H1 (cell line): ENCODE measurements at regions not wholly inside any gene's neighbourhood (a gene's known extent, or its start where the extent isn't known, plus 50 kb on each side); places are given as distances from the start of the nearest gene placed in this dataset.

ENCODE experiments used
- CHD7 ChIP-seq: fragments of 300-600 bp; sonication (generic); IDR thresholded peaks from 2 replicates; pipeline ENCODE4 v1.7.1; 2012; ENCODE audit warnings: low read length, moderate library complexity, mild to moderate bottlenecking, inconsistent platforms; ENCODE audit not compliant: insufficient replicate concordance
- HDAC6 ChIP-seq: IDR thresholded peaks from one replicate; pipeline ENCODE4 v1.7.1; 2012; ENCODE audit warnings: low read depth, mild to moderate bottlenecking, inconsistent platforms, low read length, moderate library complexity
- SP4 ChIP-seq: IDR thresholded peaks from 2 replicates; pipeline ENCODE4 v1.6.1; 2012; ENCODE audit warnings: low read length, inconsistent platforms
- TBP ChIP-seq: IDR thresholded peaks from 2 replicates; pipeline ENCODE4 v1.6.1; 2011; ENCODE audit warnings: low read depth, low read length, improper control_type of control experiment
- YY1 ChIP-seq: IDR thresholded peaks from 2 replicates; pipeline ENCODE4 v1.6.1; 2011; ENCODE audit warnings: low read depth, mild to moderate bottlenecking, low read length

- no peak for TF ChIP-seq HDAC6
- no peak for TF ChIP-seq CHD7
- TF ChIP-seq YY1, result no peak
- no peak for TF ChIP-seq TBP
- no peak for TF ChIP-seq SP4
These were observed 323.6 kb downstream of the DLEU7 start (continued) for GRCh38 chr13:50519866-50520265.
